ENCODE measurements at regions not wholly inside any gene's neighbourhood (a gene's known extent, or its start where the extent isn't known, plus 50 kb on each side); places are given as distances from the start of the nearest gene placed in this dataset.
"Not testable (repeated sequence)": the region's sequence is repeated elsewhere in the genome, so short reads cannot be mapped to it uniquely, and the experiment has no call there.

- not testable (repeated sequence) for DNase-seq (ENCODE audit: low read depth in 2 of 2)
Measured at GRCh38 chr7:121497545-121497944, 101.4 kb upstream of the FAM3C start.

- DNase-seq (ENCODE audit: low read depth in 2 of 2), result no peak
Measured at GRCh38 chr7:121494516-121494915, 98.4 kb upstream of the FAM3C start.

- no peak for DNase-seq (ENCODE audit: low read depth in 2 of 2)
Measured at GRCh38 chr7:121493553-121493952, 97.4 kb upstream of the FAM3C start.

GRCh38 chr7:121490309-121490708 is 94.2 kb upstream of the FAM3C start:
- no peak for DNase-seq (ENCODE audit: low read depth in 2 of 2)

GRCh38 chr7:121489440-121489839 is 93.3 kb upstream of the FAM3C start:
- DNase-seq (ENCODE audit: low read depth in 2 of 2), result no peak

GRCh38 chr7:121488111-121488650 is 92.1 kb upstream of the FAM3C start:
- no peak for DNase-seq (ENCODE audit: low read depth in 2 of 2)

- DNase-seq (ENCODE audit: low read depth in 2 of 2), result no peak
Measured at GRCh38 chr7:121486590-121486989, 90.5 kb upstream of the FAM3C start.

- DNase-seq (ENCODE audit: low read depth in 2 of 2), result no peak
Measured at GRCh38 chr7:121485467-121486243, 89.5 kb upstream of the FAM3C start.

- DNase-seq (ENCODE audit: low read depth in 2 of 2), result no peak
Measured at GRCh38 chr7:121484089-121484763, 88.1 kb upstream of the FAM3C start.

GRCh38 chr7:121480566-121481335 is 84.6 kb upstream of the FAM3C start:
- no peak for DNase-seq (ENCODE audit: low read depth in 2 of 2)

- no peak for DNase-seq (ENCODE audit: low read depth in 2 of 2)
Measured at GRCh38 chr7:121480058-121480457, 84.0 kb upstream of the FAM3C start.

GRCh38 chr7:121479466-121479865 is 83.4 kb upstream of the FAM3C start:
- DNase-seq (ENCODE audit: low read depth in 2 of 2), result no peak

GRCh38 chr7:121475806-121476205 is 79.7 kb upstream of the FAM3C start:
- DNase-seq (ENCODE audit: low read depth in 2 of 2), result no peak

- no peak for DNase-seq (ENCODE audit: low read depth in 2 of 2)
Measured at GRCh38 chr7:121474301-121474673, 78.2 kb upstream of the FAM3C start.

- DNase-seq (ENCODE audit: low read depth in 2 of 2), result no peak
Measured at GRCh38 chr7:121473645-121474300, 77.7 kb upstream of the FAM3C start.

GRCh38 chr7:121466455-121466854 is 70.3 kb upstream of the FAM3C start:
- DNase-seq (ENCODE audit: low read depth in 2 of 2), result no peak

- no peak for DNase-seq (ENCODE audit: low read depth in 2 of 2)
Measured at GRCh38 chr7:121459148-121459547, 63.0 kb upstream of the FAM3C start.

GRCh38 chr7:121456785-121457359 is 60.8 kb upstream of the FAM3C start:
- DNase-seq (ENCODE audit: low read depth in 2 of 2), result no peak

- DNase-seq (ENCODE audit: low read depth in 2 of 2), result no peak
Measured at GRCh38 chr7:121456015-121456414, 59.9 kb upstream of the FAM3C start.

GRCh38 chr7:121452389-121452788 is 56.3 kb upstream of the FAM3C start:
- no peak for DNase-seq (ENCODE audit: low read depth in 2 of 2)

GRCh38 chr7:121451367-121452094 is 55.4 kb upstream of the FAM3C start:
- DNase-seq (ENCODE audit: low read depth in 2 of 2), result no peak
